GM19043 (cell line): ENCODE measurements at regions not wholly inside any gene's neighbourhood (a gene's known extent, or its start where the extent isn't known, plus 50 kb on each side); places are given as distances from the start of the nearest gene placed in this dataset.
"Not testable (repeated sequence)": the region's sequence is repeated elsewhere in the genome, so short reads cannot be mapped to it uniquely, and the experiment has no call there.

Experiments used
- ATAC-seq: cut with Tn5 transposase; IDR thresholded peaks from one replicate; pipeline ENCODE4 v1.9.1; 2021; ENCODE audit warnings: low read depth; ENCODE audit not compliant: unreplicated experiment

DNA sequence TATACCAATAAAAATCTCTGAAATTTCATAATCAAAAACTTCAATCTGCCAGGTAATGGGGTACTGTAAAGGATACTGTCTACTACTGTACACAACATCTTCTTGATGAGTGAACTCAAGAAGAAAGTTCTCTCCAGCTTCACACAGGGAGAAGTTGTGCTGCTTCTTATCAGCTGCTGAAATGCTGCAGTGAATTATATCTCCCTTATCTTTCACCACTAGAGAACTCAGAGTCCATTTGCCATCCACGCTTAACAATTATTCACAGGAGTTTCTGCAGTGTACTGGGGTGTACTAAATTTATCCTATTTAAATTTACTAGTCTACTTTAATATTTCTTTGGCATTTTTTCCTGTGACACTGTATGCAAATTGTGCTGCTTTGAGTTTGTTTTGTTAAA lies 384.8 kb downstream of the TFAP2B start:
- ATAC-seq, result no peak

DNA sequence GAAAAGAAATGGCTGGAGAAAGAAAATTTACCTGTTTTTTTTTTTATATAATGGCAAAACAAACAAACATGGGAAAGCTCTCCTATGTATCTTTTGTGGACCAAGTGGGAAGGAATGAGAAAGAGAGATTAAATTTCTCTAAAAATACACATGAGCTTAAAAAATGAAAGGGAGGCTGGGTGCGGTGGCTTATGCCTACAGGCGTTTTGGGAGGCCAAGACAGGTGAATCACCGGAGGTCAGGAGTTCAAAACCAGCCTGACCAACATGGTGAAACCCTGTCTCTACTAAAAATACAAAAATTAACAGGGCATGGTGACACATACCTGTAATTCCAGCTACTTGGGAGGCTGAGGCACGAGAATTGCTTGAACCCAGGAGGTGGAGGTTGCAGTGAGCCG lies 388.0 kb downstream of the TFAP2B start:
- ATAC-seq, result not testable (repeated sequence)

DNA sequence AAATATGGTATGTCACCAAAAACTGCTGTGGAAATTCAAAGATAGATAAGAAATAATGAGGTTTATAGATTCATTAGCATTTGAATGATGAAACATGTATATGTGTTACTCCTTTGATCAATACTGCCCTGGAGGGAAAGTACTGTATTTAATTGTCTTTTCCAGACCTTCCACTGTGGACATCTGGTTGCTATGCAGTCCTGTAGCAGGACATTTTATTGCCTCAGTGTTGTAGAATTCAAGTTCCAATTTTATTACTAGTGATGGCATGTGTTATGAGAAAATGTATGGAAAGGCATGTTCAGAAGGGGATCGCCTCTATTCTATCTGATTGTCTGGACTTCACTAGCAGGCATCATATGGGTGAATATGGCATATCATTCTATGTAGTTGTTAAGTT lies 391.0 kb downstream of the TFAP2B start:
- no peak for ATAC-seq

DNA sequence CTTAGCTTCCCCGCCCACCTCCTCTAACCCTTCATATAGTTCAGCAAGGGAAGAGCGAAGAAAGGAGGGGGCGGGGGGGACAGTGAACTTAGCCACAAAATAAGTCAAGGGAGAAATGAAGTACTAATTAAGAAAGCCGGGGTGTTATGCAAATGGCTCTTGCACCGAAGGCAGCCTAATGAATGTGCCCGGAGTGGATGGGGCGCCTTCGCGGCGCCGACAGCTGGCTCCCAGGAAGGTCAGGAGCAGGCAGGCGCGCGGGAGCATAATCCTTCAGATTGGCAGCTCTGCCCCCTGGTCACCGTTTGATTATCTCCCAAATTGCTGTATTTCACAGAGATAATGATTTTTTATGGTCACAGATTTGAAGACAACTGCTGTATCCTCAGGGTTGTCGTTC lies 395.1 kb downstream of the TFAP2B start:
- no peak for ATAC-seq

DNA sequence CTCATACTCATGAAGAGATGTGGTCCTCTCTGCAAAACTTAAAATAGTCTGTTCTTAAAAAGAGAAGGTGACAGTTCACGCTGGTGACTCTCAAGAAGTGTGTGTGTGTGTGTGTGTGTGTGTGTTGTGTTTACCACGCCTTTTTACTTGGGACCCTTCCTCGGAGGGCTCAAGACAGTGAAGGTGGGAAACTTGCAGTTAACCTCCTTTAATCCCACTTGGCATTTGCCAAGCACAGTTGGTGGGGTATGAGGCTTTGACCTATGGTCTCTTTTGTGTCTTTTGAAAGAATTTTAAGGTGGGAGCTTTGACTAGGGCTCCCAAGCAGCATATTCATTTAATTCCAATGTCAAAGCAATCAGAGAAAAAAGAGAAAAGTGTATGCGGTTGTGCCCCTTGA lies 395.8 kb downstream of the TFAP2B start:
- no peak for ATAC-seq

DNA sequence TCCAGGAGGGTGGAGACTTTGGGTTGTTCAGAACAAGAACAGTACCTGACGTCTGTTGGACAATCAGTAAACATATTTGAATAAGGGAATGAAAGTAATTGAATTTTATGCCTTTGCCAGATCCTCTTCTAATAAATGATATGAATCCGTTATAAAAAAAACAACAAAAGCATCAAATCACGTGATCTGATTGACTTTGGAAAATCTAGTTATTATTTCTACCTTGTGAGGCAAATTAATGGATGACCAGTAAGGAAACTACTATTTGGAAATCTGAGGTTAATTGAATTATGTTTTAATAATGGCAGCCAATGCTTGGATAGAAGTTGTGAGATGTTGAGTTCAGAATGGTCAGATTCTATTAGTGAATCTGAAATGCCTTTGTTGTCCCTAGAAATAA lies 399.5 kb downstream of the TFAP2B start:
- no peak for ATAC-seq

DNA sequence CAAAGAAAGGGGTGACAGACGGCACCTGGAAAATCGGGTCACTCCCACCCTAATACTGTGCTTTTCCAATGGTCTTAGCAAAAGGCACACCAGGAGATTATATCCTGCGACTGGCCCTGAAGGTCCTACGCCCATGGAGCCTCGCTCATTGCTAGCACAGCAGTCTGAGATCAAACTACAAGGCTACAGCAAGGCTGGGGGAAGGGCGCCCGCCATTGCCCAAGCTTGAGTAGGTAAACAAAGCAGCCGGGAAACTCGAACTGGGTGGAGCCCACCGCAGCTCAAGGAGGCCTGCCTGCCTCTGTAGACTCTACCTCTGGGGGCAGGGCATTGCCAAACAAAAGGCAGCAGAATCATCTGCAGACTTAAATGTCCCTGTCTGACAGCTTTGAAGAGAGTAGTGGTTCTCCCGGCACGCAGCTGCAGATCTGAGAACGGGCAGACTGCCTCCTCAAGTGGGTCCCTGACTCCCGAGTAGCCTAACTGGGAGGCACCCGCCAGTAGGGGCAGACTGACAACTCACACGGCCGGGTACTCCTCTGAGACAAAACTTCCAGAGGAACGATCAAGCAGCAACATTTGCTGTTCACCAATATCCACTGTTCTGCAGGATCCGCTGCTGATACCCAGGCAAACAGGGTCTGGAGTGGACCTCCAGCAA lies 406.0 kb downstream of the TFAP2B start:
- ATAC-seq, result not testable (repeated sequence)

DNA sequence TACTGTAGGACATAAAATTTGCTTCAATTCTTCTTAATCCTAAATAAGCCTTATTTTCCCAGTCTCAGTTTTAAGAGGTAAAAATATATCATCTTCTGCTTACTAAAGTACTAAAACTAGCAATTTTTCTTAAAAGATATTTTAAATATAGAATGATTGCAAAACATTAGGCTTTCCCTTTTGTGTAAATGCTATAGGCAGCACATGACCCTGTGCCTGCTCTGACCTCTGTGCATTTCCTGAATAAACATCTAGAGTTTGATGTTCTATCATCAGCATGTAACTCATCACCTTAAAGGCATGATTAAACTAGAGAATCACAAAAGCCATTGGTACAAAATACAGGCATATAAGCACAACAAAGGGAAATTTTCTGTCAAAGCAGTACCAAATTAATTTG lies 422.7 kb downstream of the TFAP2B start:
- no peak for ATAC-seq

DNA sequence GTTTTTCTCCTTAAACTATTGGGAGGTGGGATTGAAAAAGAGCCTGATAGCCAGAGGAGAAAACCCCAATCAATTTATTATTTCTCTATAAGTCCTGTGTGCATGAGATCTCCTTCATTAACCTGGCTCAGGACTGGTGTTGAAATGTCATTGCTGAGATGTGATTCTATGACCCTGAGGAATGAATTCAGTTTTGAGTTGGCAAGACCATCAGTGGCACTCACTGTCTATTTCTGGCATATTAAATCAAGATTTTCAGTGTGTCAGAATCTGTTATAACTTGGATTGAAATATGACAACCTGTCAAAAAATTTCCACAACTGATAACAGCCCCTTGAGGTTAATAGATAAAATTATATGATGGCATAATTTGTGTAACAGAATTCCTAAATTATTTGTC lies 431.1 kb downstream of the TFAP2B start:
- no peak for ATAC-seq

DNA sequence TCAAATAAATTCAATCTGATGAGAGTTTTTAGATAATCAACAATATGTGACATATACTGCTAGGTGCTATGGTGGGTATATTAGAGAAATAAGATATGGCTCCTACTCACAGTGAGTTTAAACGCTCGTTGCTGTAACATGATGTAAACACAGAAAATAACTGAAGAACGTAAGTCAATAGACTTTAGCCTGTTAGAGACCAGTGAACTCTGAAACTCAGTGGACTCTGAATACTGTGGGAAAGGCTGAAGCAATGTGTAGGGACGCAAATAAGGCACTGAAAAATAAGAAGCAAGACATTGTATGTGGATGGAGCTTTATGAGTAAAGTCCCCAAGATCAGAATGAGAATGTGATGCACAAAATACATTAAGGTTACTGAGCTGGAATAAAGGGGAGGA lies 431.6 kb downstream of the TFAP2B start:
- no peak for ATAC-seq

DNA sequence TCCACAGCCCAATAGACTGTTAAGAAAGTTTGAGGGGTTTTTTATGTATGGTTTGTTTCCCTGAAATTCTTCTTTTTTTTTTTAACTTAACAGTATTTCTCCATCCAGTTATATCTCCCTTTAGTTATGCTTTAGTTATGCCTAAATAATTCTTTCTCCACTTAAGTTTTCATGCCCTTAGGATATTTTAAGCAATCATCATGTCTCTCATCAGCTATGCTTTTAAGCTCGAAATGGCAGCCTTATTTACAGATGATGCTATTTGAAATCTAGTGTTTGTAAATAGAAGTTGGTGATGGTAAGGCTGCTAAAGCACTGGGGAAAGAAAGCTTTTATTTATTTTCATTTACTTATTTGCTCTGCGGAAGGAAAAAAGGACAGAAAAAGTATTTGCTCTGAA lies 439.3 kb downstream of the TFAP2B start:
- ATAC-seq, result no peak

DNA sequence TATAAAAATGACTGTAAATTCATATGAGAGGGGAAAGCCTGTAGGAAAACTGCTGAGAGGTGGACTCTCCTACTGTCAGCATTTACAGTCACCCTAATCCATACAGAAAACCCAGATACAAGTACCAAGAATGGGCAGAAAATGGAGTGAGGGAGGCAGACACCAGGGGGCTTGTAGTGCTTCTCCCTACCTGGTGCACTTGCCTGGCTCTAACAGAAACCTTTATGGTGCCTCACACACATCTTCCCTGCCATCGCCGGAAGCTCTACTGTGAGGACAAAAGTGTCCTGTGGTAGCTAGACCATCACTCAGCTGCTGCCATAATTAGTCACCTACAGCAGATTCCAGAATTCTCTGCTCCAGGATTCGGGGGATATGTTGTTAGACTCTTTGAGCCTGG lies 441.3 kb downstream of the TFAP2B start:
- no peak for ATAC-seq

DNA sequence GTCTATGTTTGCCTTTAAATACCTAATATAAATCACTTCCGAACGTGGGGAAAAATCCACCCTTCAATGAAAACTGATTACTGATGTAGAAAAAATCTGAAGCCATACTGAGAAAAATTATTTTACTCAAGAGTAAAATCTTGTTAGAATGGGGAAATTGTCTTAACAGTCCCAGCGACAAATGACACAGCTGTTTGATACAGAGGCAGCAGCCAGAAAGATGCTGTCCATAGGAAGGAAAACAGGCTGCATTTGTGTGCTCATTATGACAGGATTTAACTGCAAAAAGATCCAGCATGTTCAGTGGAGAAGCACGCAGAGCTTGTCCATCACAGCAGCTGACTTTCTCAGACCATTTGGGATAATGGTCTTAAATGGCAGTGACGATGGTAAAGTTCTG lies 443.0 kb downstream of the TFAP2B start:
- no peak for ATAC-seq

DNA sequence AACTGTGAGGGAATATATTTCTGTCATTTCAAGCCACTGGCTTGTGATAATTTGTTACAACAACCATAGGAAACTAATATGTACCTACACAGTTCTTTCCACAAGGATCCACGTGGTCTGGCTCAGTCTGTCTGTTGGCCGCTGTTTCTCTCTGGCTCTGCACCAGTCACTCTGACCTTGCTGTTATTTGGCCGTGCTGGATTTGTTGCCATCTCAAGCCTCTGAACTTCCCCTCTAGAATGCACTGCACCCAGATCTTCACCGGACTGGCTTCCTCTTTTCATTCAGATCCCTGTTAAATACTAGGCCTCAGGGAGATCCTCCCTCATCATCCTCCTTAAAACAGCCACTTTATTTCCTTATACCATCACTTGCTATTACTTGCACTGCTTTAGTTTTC lies 446.8 kb downstream of the TFAP2B start:
- no peak for ATAC-seq

DNA sequence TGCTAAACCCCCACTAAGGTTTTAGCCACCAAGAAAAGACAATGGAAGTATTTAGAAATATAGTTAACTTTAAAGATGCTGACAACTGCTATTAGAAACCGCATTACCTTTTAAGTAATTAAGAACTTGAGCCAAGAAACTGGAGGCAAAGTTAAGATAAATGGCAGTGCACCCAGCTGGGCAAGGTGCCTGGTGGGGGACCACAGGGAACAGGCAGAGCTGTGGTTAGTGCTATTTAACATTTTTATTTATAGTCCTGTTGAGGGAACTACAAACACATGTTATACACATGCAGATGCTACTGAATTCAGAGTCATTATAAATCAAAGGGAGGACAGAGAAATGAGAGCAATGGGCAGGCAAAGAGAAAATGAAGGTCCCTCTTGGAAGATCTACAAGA lies 447.9 kb downstream of the TFAP2B start:
- no peak for ATAC-seq

DNA sequence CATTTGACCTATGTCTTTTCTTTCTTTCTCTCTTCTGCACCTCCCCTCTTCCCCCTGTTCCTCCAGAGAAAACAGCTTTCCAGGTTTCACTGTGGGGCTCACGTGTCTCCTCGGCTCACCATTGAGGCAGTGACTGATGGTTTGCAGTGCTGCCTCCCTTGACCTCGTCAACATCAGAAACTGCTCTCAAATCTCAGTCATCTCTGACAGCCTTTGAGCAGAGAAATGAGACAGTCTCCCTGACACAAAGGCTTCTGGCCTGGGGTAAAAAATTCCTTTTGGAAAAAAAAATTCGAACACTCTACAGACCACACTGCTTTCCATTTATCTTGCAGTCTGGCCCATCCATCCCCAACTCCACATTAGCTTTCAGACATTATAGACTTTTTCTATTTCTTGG lies 450.0 kb downstream of the TFAP2B start:
- no peak for ATAC-seq

DNA sequence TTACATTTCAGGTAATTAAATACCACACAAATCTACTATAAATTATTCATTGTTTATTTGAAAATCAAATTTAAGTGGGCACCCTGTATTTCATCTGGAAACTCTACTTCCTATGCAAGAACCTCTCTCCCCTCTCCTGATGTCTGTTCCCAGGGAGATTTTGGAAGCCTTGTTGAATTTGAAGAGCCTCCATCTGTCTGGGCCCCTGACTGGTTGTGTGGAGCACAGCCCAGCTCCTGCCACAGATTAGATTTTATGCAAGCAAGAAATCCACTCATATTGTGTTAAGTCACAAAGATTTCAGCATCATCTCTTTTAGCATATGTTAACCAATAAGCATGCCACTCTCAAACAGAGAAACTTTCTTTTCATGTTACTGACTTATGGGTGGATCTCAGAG lies 451.2 kb downstream of the TFAP2B start:
- ATAC-seq, result no peak

DNA sequence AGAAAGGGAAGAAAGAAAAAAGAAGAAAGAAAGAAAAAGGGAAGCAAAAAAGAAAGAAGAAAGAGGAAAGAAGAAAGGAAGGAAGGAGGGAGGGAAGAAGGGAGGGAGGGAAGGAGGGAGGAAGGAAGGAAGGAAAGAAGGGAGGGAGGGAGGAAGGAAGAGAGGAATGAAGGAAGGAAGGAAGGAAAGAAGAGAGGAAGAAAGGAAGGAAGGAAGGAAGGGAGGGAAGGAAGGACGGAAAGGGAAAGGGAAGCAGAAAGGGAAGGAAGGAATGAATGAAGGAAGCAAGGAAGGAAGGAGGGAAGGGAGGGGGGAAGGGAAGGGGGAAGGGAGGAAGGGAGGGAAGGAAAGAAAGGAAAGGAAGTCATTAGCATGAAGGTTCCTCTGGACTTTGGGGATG lies 452.9 kb downstream of the TFAP2B start:
- no peak for ATAC-seq

DNA sequence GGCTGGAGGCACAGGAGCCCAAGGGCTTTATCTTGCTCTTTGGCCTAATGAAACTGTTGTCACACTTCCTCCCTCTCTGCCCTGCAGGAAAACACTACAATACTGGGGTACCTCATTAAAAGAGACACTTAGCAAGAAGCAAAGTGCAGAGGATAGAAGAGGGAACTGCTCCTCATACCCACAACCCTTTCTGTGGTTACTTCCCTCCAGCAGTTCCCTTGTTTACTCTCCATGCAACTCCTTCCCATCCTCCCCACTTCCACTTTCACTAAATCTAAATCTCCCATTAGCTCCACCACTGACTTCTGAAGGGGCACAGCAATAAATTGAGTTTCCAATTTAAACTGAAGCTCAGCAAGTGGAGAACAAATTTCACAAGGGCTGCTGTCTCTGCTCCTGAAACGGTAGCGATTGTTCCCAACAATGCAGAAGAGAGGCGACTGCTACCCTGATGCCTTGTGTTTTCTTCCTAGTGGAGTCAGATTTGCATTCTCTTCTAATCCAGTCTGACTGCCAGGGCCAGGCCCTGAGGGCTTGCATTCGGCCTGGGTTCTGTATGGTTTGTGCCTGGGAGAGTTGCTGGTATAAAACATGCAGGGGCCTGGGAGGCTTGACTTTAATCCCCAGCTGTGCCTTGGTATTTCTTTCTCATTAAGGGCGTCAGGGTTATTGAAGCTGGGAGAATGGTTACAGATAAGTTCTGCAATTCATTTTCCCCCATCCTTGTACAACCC lies 454.7 kb downstream of the TFAP2B start:
- ATAC-seq, result no peak

DNA sequence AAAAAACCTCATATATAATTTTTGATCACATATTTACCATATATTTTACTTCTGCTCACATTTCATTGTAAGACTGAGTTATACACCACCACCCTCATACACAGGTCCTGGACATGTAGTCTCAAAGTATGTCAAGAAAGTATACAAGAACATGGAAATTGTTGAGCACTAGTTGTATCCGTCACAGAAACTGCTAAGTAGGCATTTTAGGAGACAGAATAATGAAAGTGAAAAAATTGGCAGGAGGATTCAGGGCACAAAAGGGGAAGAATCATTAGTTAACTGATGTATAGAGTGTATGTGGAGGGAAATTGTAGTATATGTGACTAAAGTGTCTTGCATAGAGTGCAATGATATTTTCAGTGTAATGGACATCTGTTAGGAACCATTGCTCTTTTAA lies 458.8 kb downstream of the TFAP2B start:
- no peak for ATAC-seq

DNA sequence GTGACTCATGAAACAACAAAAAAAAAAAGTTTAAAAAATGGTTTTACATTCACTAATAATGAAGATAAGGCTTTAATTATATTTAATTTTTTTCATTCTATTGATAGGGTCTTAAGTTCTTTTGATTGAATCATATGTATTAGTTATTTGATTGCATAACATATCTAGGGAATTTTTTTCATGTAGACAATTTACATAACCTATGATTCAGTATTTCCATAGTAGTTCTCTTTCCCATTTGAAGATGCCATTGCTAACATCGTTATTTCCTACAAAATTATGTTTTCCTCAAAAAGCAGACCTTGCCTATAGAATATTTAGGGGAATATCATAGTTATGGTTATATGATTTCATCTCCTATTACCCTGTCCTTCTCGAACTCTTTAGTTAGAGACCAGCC lies 463.4 kb downstream of the TFAP2B start:
- ATAC-seq, result no peak

DNA sequence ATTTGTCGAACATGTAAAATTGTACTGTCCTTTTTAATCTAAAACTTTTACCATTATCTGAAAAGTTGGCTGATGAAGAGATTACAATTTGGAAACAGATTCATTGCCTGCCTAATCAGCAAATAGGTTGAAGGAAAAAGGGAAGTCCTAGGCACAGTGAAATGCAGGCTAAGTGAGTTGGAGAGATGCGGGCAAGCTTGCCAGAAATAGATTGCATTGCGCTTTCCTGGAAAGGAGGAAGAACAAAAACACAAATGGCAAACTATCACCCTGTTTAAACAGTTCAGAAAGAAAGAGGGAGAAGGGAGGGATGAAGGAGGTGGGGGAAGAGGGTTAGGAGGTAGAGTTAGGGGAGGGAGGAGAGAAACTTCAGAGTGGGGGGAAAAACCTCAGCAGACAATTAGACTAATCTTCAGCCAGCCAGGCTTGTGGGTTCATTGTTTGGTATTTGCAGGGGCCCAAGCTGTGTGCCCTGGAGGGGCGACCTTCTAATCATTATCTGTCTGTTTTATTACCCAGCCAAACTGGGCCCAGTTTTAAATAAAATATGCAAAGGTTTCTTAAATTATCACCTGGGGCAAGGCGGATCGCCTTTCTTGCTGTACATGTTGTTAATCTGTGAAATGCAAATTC lies 465.2 kb downstream of the TFAP2B start:
- ATAC-seq, result no peak
